ENCODE measurements at regions not wholly inside any gene's neighbourhood (a gene's known extent, or its start where the extent isn't known, plus 50 kb on each side); places are given as distances from the start of the nearest gene placed in this dataset.

GRCh38 chr21:24955275-24955961 lies 651.9 kb downstream of the MRPL39 start:
- ATAC-seq (ENCODE audit: insufficient read depth, low read depth), result no peak
- TF ChIP-seq EZH2 (IDR thresholded peaks at IDR 0.05; ENCODE audit: borderline replicate concordance, low read depth, low read length, severe bottlenecking) (no peak), CTCF (IDR thresholded peaks at IDR 0.05; ENCODE audit: borderline replicate concordance, extremely low read depth, low read length, poor library complexity, severe bottlenecking) (no peak)
- no peak overlapping the region for H3K4me3 ChIP-seq (ENCODE audit: low read depth in 1 of 2, low read length in 2 of 2)
- H3K79me2 ChIP-seq (ENCODE audit: insufficient read depth, low read length), result no peaks in the 10 kb centered on the region
- no peak overlapping the region for H2AFZ ChIP-seq (ENCODE audit: low read depth, low read length)
- no peaks in the 10 kb centered on the region for H3K36me3 ChIP-seq (ENCODE audit: insufficient read depth, low read length)
- no peaks in the 10 kb centered on the region for H4K20me1 ChIP-seq (ENCODE audit: insufficient read depth, low read length)
- no peak overlapping the region for H3K27ac ChIP-seq (ENCODE audit: low read length)
- H3K4me1 ChIP-seq (ENCODE audit: insufficient read depth, low read length), result no peaks in the 10 kb centered on the region
- H3K27me3 ChIP-seq (ENCODE audit: insufficient read depth, low read length, poor library complexity), result no peaks in the 10 kb centered on the region
- no peak for DNase-seq
- no peak overlapping the region for H3K9ac ChIP-seq (ENCODE audit: low read depth, low read length)
- no peaks in the 10 kb centered on the region for H3K9me3 ChIP-seq (ENCODE audit: insufficient read depth, low read length, severe bottlenecking)
- H3K4me2 ChIP-seq (ENCODE audit: insufficient read depth, low read length), result no peak overlapping the region

- ATAC-seq (ENCODE audit: insufficient read depth, low read depth) (no peak), DNase-seq (no peak)
- no peaks in the 10 kb centered on the region for H3K4me1 ChIP-seq (ENCODE audit: insufficient read depth, low read length)
- no peaks in the 10 kb centered on the region for H4K20me1 ChIP-seq (ENCODE audit: insufficient read depth, low read length)
- H3K27me3 ChIP-seq (ENCODE audit: insufficient read depth, low read length, poor library complexity), result no peaks in the 10 kb centered on the region
- no peaks in the 10 kb centered on the region for H3K9me3 ChIP-seq (ENCODE audit: insufficient read depth, low read length, severe bottlenecking)
- no peak overlapping the region for H3K4me3 ChIP-seq (ENCODE audit: low read depth in 1 of 2, low read length in 2 of 2)
- H3K9ac ChIP-seq (ENCODE audit: low read depth, low read length), result no peak overlapping the region
- TF ChIP-seq EZH2 (IDR thresholded peaks at IDR 0.05; ENCODE audit: borderline replicate concordance, low read depth, low read length, severe bottlenecking) (no peak), CTCF (IDR thresholded peaks at IDR 0.05; ENCODE audit: borderline replicate concordance, extremely low read depth, low read length, poor library complexity, severe bottlenecking) (no peak)
- no peak overlapping the region for H3K27ac ChIP-seq (ENCODE audit: low read length)
- H3K79me2 ChIP-seq (ENCODE audit: insufficient read depth, low read length), result no peaks in the 10 kb centered on the region
- no peaks in the 10 kb centered on the region for H3K36me3 ChIP-seq (ENCODE audit: insufficient read depth, low read length)
- H2AFZ ChIP-seq (ENCODE audit: low read depth, low read length), result no peak overlapping the region
- no peak overlapping the region for H3K4me2 ChIP-seq (ENCODE audit: insufficient read depth, low read length)
Measured at GRCh38 chr21:24948186-24948585, 659.1 kb downstream of the MRPL39 start.

DNA sequence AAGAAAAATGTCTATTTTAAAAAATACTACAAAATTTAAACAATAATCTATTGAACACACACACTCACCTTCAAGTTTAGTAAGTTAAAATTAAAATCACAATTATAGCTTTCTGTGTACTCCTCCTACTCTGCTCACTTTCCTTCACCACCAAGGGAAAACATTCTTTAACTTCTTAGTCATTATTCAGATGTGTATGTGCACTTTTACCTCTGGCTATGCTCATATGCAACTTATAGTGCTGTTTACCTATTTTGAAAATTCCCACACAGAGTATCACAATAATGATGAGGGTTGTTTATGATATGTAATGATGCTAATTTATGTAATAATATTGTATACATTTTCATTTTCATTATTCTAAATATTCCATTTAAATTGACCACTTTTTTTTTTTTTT lies 661.4 kb downstream of the MRPL39 start:
- H3K4me2 ChIP-seq (ENCODE audit: insufficient read depth, low read length), result no peak overlapping the region
- no peaks in the 10 kb centered on the region for H3K27me3 ChIP-seq (ENCODE audit: insufficient read depth, low read length, poor library complexity)
- no peak overlapping the region for H3K4me3 ChIP-seq (ENCODE audit: low read depth in 1 of 2, low read length in 2 of 2)
- no peak overlapping the region for H3K27ac ChIP-seq (ENCODE audit: low read length)
- H2AFZ ChIP-seq (ENCODE audit: low read depth, low read length), result no peak overlapping the region
- H3K36me3 ChIP-seq (ENCODE audit: insufficient read depth, low read length), result no peaks in the 10 kb centered on the region
- H3K4me1 ChIP-seq (ENCODE audit: insufficient read depth, low read length), result no peaks in the 10 kb centered on the region
- H3K79me2 ChIP-seq (ENCODE audit: insufficient read depth, low read length), result no peaks in the 10 kb centered on the region
- no peak for TF ChIP-seq CTCF (IDR thresholded peaks at IDR 0.05; ENCODE audit: borderline replicate concordance, extremely low read depth, low read length, poor library complexity, severe bottlenecking)
- no peak for TF ChIP-seq EZH2 (IDR thresholded peaks at IDR 0.05; ENCODE audit: borderline replicate concordance, low read depth, low read length, severe bottlenecking)
- no peak overlapping the region for H3K9ac ChIP-seq (ENCODE audit: low read depth, low read length)
- H4K20me1 ChIP-seq (ENCODE audit: insufficient read depth, low read length), result no peaks in the 10 kb centered on the region
- no peak for DNase-seq
- no peak for ATAC-seq (ENCODE audit: insufficient read depth, low read depth)
- H3K9me3 ChIP-seq (ENCODE audit: insufficient read depth, low read length, severe bottlenecking), result no peaks in the 10 kb centered on the region

Data from DND-41 (cell line).